GM12878 (cell line): ENCODE measurements at regions not wholly inside any gene's neighbourhood (a gene's known extent, or its start where the extent isn't known, plus 50 kb on each side); places are given as distances from the start of the nearest gene placed in this dataset.

ENCODE experiments used
- ATAC-seq: fragments of 200-7000 bp; cut with Tn5 transposase; 3 replicates; pipeline ENCODE4 v1.9.1; 2020; ENCODE audit warnings: mild to moderate bottlenecking, moderate library complexity
- BruUV-seq: library from RNA; stranded (reverse); fragments of 400-500 nt; replicated peaks from 2 replicates; lab custom pipeline; 2021; lab: Mats Ljungman, UMichigan
- CTCF ChIA-PET: fragments of 300-600 bp; sonication (Branson Sonifier 250); formaldehyde crosslinking; extraction: SDS; loops from one replicate; lab custom pipeline; 2021; ENCODE audit warnings: inconsistent platforms; lab: Yijun Ruan, JAX
- POLR2A ChIA-PET: fragments of 350-600 bp; formaldehyde crosslinking; extraction: SDS; loops from one replicate; lab custom pipeline; 2021; ENCODE audit warnings: inconsistent platforms; lab: Charles Lee
- RAD21 ChIA-PET: fragments of 300-600 bp; sonication (Branson Sonifier 250); formaldehyde crosslinking; loops from one replicate; lab custom pipeline; 2023; ENCODE audit warnings: antibody characterized with exemption; ENCODE audit not compliant: unreplicated experiment; lab: Charles Lee
- SMC1A ChIA-PET: fragments of 300-600 bp; sonication (Branson Sonifier 250); formaldehyde crosslinking; loops from one replicate; lab custom pipeline; 2023; ENCODE audit not compliant: unreplicated experiment, uncharacterized antibody; lab: Charles Lee
- DNase-seq: peaks from one replicate; pipeline ENCODE4 v3.0.0-alpha.2; 2011; ENCODE audit warnings: low read depth, low spot score
- FAIRE-seq: peaks from 3 replicates; lab custom pipeline; 2011; peaks lifted over from hg19 to GRCh38; lab: Jason Lieb, UNC
- H2AFZ ChIP-seq: 2 replicates; pipeline ENCODE4 v1.6.0; 2011; ENCODE audit warnings: low read depth, low read length, control low read depth; ENCODE audit not compliant: control insufficient read depth
- H3K27ac ChIP-seq: 2 replicates; pipeline ENCODE4 v1.5.1; 2011; ENCODE audit warnings: control low read depth; ENCODE audit not compliant: control insufficient read depth, insufficient read depth
- H3K27me3 ChIP-seq, 2 experiments: replicated peaks in 1 of 2; 2 replicates each; pipeline versions ENCODE4 v1.6.0 to v1.6.1; 2011; ENCODE audit warnings: low read length in 1 of 2; ENCODE audit not compliant: control insufficient read depth in 2 of 2, insufficient read depth in 2 of 2
- H3K36me3 ChIP-seq, 2 experiments: 2 replicates each; pipeline ENCODE4 v1.5.1; 2011; ENCODE audit warnings: low read length in 1 of 2; ENCODE audit not compliant: control insufficient read depth in 2 of 2, insufficient read depth in 2 of 2
- H3K4me1 ChIP-seq: 2 replicates; pipeline ENCODE4 v1.6.1; 2011; ENCODE audit warnings: mild to moderate bottlenecking, low read length, moderate library complexity, mixed read lengths; ENCODE audit not compliant: control insufficient read depth, insufficient read depth
- H3K4me2 ChIP-seq: 2 replicates; pipeline ENCODE4 v1.6.0; 2011; ENCODE audit warnings: control low read depth; ENCODE audit not compliant: control insufficient read depth, insufficient read depth
- H3K4me3 ChIP-seq: fragments of 200-600 bp; sonication (generic); 2 replicates; pipeline ENCODE4 v1.5.1; 2016
- H3K79me2 ChIP-seq: 2 replicates; pipeline ENCODE4 v1.6.0; 2011; ENCODE audit warnings: low read length; ENCODE audit not compliant: control insufficient read depth, insufficient read depth
- H3K9ac ChIP-seq: 2 replicates; pipeline ENCODE4 v1.8.0; 2011; ENCODE audit warnings: low read length, control low read depth, mixed read lengths; ENCODE audit not compliant: control insufficient read depth, insufficient read depth
- H3K9me3 ChIP-seq: replicated peaks from 3 replicates; pipeline ENCODE4 v1.5.1; 2011; ENCODE audit warnings: mild to moderate bottlenecking, low read length; ENCODE audit not compliant: control insufficient read depth, insufficient read depth
- H4K20me1 ChIP-seq: 2 replicates; pipeline ENCODE4 v1.6.0; 2011; ENCODE audit not compliant: control insufficient read depth, insufficient read depth
- ATF7 ChIP-seq: fragments of 450-650 bp; IDR thresholded peaks from 2 replicates; pipeline ENCODE4 v1.6.1; 2016; ENCODE audit warnings: low read depth, mild to moderate bottlenecking
- GATAD2B ChIP-seq: fragments of 450-650 bp; conservative IDR thresholded peaks from 2 replicates; pipeline ENCODE4 v1.6.1; 2017; ENCODE audit warnings: low read depth, mild to moderate bottlenecking, moderate library complexity
- RUNX3 ChIP-seq: IDR thresholded peaks from 2 replicates; pipeline ENCODE4 v1.6.1; 2012; ENCODE audit warnings: low read length, inconsistent platforms
- ZBED1 ChIP-seq: IDR thresholded peaks from 2 replicates; pipeline ENCODE4 v1.6.1; 2016; ENCODE audit warnings: borderline replicate concordance
- ZBTB4 ChIP-seq: fragments of 450-650 bp; formaldehyde crosslinking; IDR thresholded peaks from 2 replicates; pipeline ENCODE4 v1.4.0; 2022; ENCODE audit warnings: mild to moderate bottlenecking, moderate library complexity
- ZNF687 ChIP-seq: fragments of 450-650 bp; IDR thresholded peaks from 2 replicates; pipeline ENCODE4 v1.6.1; 2017; ENCODE audit warnings: mild to moderate bottlenecking, moderate library complexity
- WGBS: methylation state at CpG from one replicate; pipeline ENCODE4 v1.1.6; 2016; ENCODE audit warnings: low lambda C conversion rate; ENCODE audit not compliant: insufficient replicate concordance, insufficient coverage; ENCODE audit errors: missing lambda C conversion rate; 5-methylcytosine and 5-hydroxymethylcytosine counted together
- in situ Hi-C: fragments of 300-500 bp; cut with MboI; formaldehyde crosslinking; loops from 9 replicates; pipeline ENCODE4 v1.14.3; 2018; ENCODE audit warnings: mixed read lengths
- intact Hi-C: fragments of 100-400 bp; cut with micrococcal nuclease; formaldehyde crosslinking; loops from one replicate; pipeline ENCODE4 v1.14.2; 2022; ENCODE audit not compliant: unreplicated experiment
- TF ChIP-seq, protein P1 (sequence below): fragments of 450-650 bp; formaldehyde crosslinking; IDR thresholded peaks from 2 replicates; pipeline ENCODE4 v1.4.0; 2020; ENCODE audit warnings: mild to moderate bottlenecking, moderate library complexity

DNA sequence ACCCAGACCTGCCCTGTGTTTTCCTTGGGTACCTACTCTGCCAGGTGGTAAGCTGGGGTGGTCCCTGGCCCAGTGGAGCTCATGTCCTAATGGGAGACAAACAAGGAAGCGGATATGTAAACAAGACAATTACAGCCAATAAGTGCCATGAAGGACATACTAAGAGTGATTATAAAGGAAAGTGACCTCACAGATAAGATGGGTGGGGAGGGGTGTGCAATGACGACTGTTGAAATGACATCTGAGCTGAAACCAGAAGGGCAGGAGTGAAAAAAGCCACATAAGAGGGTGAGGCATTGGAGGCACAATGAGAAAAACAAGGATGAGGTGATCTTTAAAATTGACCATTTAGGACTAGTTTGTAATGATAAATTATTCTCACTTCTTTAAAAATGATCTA is 336.2 kb upstream of the IL12A start:
- no peak for FAIRE-seq
- RAD21 ChIA-PET: no interaction called here
- TF ChIP-seq, protein P1, sequence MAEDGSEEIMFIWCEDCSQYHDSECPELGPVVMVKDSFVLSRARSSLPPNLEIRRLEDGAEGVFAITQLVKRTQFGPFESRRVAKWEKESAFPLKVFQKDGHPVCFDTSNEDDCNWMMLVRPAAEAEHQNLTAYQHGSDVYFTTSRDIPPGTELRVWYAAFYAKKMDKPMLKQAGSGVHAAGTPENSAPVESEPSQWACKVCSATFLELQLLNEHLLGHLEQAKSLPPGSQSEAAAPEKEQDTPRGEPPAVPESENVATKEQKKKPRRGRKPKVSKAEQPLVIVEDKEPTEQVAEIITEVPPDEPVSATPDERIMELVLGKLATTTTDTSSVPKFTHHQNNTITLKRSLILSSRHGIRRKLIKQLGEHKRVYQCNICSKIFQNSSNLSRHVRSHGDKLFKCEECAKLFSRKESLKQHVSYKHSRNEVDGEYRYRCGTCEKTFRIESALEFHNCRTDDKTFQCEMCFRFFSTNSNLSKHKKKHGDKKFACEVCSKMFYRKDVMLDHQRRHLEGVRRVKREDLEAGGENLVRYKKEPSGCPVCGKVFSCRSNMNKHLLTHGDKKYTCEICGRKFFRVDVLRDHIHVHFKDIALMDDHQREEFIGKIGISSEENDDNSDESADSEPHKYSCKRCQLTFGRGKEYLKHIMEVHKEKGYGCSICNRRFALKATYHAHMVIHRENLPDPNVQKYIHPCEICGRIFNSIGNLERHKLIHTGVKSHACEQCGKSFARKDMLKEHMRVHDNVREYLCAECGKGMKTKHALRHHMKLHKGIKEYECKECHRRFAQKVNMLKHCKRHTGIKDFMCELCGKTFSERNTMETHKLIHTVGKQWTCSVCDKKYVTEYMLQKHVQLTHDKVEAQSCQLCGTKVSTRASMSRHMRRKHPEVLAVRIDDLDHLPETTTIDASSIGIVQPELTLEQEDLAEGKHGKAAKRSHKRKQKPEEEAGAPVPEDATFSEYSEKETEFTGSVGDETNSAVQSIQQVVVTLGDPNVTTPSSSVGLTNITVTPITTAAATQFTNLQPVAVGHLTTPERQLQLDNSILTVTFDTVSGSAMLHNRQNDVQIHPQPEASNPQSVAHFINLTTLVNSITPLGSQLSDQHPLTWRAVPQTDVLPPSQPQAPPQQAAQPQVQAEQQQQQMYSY (CRISPR knock-in tag): no peak
- TF ChIP-seq ZBED1 (no peak), RUNX3 (no peak), GATAD2B (no peak), ATF7 (no peak), ZBTB4 (CRISPR knock-in tag) (no peak), ZNF687 (no peak)
- Histone ChIP-seq H3K9ac (no peak overlapping the region), H3K27ac (no peak overlapping the region), H3K36me3 (no peaks in the 10 kb centered on the region), H3K4me2 (no peak overlapping the region), H3K9me3 (no peaks in the 10 kb centered on the region), H4K20me1 (no peaks in the 10 kb centered on the region), H3K79me2 (no peaks in the 10 kb centered on the region), H3K4me1 (no peaks in the 10 kb centered on the region), H3K4me3 (no peak overlapping the region), H2AFZ (no peak overlapping the region), H3K27me3 (peaks cover 0 to 1% of the 10 kb centered on the region in 2 experiments; a peak in 1 of 4 replicates)
- ATAC-seq: no peak
- POLR2A ChIA-PET: no interaction called here
- SMC1A ChIA-PET: interaction anchor here (0.5 kb wide), 1 partner anchor 131 kb away, joined by 3 read pairs; no protein-coding TSS in a partner anchor
- DNase-seq: no peak
- in situ Hi-C loops: no loop called here
- 26% methylated on average over 2 of the region's 2 CpGs for WGBS
- CTCF ChIA-PET: no interaction called here
- BruUV-seq: no TSS peak
- intact Hi-C loops: no loop called here
